NB4 (cell line): ENCODE measurements at regions not wholly inside any gene's neighbourhood (a gene's known extent, or its start where the extent isn't known, plus 50 kb on each side); places are given as distances from the start of the nearest gene placed in this dataset.

Experiments used
- MYC ChIP-seq: IDR thresholded peaks from 2 replicates; pipeline ENCODE4 v1.6.1; 2011; ENCODE audit warnings: low read depth, low read length
- POLR2A ChIP-seq: IDR thresholded peaks from 2 replicates; pipeline ENCODE4 v1.6.1; 2011; ENCODE audit warnings: mild to moderate bottlenecking; ENCODE audit not compliant: insufficient read length; ENCODE audit errors: extremely low read depth
- TF ChIP-seq, protein P1 (sequence below): IDR thresholded peaks from one replicate; pipeline ENCODE4 v1.5.1; 2012; ENCODE audit warnings: low read depth, low read length
- TF ChIP-seq, protein P2 (sequence below): IDR thresholded peaks from 2 replicates; pipeline ENCODE4 v1.6.1; 2011; ENCODE audit warnings: low read depth, low read length

DNA sequence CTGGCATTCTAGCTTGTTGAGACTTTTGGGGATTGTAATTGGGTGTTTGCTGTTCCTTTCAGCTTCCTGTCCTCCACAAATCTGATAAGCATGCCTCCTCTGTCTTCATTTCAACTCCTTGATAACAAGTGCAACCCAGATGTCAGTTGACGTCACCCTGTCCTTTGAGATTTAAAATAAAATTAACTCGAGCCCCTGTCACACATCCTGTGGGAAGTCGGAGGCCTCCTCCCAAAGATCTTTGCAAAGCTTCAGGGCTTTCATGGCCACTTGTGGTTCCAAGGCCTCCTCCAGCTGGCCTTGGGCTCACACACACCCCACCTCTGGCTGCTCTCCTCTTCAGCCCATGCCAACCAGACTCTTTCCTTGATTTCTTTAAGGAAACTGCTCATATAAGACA, 69.9 kb upstream of the ITGA6 start:
- TF ChIP-seq, protein P1, sequence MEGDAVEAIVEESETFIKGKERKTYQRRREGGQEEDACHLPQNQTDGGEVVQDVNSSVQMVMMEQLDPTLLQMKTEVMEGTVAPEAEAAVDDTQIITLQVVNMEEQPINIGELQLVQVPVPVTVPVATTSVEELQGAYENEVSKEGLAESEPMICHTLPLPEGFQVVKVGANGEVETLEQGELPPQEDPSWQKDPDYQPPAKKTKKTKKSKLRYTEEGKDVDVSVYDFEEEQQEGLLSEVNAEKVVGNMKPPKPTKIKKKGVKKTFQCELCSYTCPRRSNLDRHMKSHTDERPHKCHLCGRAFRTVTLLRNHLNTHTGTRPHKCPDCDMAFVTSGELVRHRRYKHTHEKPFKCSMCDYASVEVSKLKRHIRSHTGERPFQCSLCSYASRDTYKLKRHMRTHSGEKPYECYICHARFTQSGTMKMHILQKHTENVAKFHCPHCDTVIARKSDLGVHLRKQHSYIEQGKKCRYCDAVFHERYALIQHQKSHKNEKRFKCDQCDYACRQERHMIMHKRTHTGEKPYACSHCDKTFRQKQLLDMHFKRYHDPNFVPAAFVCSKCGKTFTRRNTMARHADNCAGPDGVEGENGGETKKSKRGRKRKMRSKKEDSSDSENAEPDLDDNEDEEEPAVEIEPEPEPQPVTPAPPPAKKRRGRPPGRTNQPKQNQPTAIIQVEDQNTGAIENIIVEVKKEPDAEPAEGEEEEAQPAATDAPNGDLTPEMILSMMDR: no peak
- TF ChIP-seq POLR2A (no peak), MYC (no peak)
- TF ChIP-seq, protein P2, sequence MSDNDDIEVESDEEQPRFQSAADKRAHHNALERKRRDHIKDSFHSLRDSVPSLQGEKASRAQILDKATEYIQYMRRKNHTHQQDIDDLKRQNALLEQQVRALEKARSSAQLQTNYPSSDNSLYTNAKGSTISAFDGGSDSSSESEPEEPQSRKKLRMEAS: no peak
